Stomach (tissue), 4 donors: ENCODE measurements at regions not wholly inside any gene's neighbourhood (a gene's known extent, or its start where the extent isn't known, plus 50 kb on each side); places are given as distances from the start of the nearest gene placed in this dataset.

ENCODE experiments used
- EP300 ChIP-seq: sonication (generic); formaldehyde crosslinking; IDR thresholded peaks from one replicate; pipeline ENCODE4 v1.6.1; 2017; ENCODE audit warnings: antibody characterized with exemption
- POLR2A ChIP-seq, 4 donors: fragments of 450-650 bp; IDR thresholded peaks; one replicate each; pipeline ENCODE4 v1.6.1; 2016; ENCODE audit warnings: antibody characterized with exemption in 4 of 4, control low read depth in 2 of 4, mild to moderate bottlenecking in 1 of 4, moderate library complexity in 1 of 4
- POLR2AphosphoS5 ChIP-seq, 3 donors: sonication (generic); formaldehyde crosslinking; IDR thresholded peaks; one replicate each; pipeline ENCODE4 v1.6.1; 2016; ENCODE audit warnings: antibody characterized with exemption in 3 of 3
- TF ChIP-seq, protein P1 (sequence below), 7 experiments: fragments of 450-650 bp in 4 of 7; fragments of 200-600 bp in 3 of 7; sonication (generic) in 3 of 7; IDR thresholded peaks; one replicate each; pipeline ENCODE4 v1.5.1; 2016 to 2019; ENCODE audit warnings: antibody characterized with exemption in 7 of 7, control low read depth in 2 of 7, mild to moderate bottlenecking in 1 of 7

- TF ChIP-seq, protein P1, sequence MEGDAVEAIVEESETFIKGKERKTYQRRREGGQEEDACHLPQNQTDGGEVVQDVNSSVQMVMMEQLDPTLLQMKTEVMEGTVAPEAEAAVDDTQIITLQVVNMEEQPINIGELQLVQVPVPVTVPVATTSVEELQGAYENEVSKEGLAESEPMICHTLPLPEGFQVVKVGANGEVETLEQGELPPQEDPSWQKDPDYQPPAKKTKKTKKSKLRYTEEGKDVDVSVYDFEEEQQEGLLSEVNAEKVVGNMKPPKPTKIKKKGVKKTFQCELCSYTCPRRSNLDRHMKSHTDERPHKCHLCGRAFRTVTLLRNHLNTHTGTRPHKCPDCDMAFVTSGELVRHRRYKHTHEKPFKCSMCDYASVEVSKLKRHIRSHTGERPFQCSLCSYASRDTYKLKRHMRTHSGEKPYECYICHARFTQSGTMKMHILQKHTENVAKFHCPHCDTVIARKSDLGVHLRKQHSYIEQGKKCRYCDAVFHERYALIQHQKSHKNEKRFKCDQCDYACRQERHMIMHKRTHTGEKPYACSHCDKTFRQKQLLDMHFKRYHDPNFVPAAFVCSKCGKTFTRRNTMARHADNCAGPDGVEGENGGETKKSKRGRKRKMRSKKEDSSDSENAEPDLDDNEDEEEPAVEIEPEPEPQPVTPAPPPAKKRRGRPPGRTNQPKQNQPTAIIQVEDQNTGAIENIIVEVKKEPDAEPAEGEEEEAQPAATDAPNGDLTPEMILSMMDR (IDR thresholded peaks at IDR 0.05): no peak
- TF ChIP-seq POLR2A (IDR thresholded peaks at IDR 0.05): no peak
- no peak for TF ChIP-seq EP300
- no peak for TF ChIP-seq POLR2AphosphoS5 (IDR thresholded peaks at IDR 0.05)
These were observed 137.6 kb downstream of the MIS18A start for GRCh38 chr21:32141318-32141633.
